Neutrophil (primary cell): ENCODE measurements at regions not wholly inside any gene's neighbourhood (a gene's known extent, or its start where the extent isn't known, plus 50 kb on each side); places are given as distances from the start of the nearest gene placed in this dataset.

Experiments used
- H3K27ac ChIP-seq: fragments of 200-600 bp; sonication (generic); 2 replicates; pipeline ENCODE4 v1.5.1; 2016; ENCODE audit warnings: mild to moderate bottlenecking, moderate library complexity
- H3K27me3 ChIP-seq: fragments of 200-600 bp; sonication (generic); 2 replicates; pipeline ENCODE4 v1.6.0; 2016; ENCODE audit warnings: mild to moderate bottlenecking
- H3K36me3 ChIP-seq: fragments of 200-600 bp; sonication (generic); 2 replicates; pipeline ENCODE4 v1.5.1; 2017
- H3K4me1 ChIP-seq, 2 experiments: fragments of 200-600 bp in 1 of 2; sonication (generic) in 1 of 2; 1 replicate in 1 of 2; 2 replicates in 1 of 2; pipeline versions ENCODE4 v1.5.1 to v1.6.1; 2013 to 2016; ENCODE audit warnings: low read depth in 1 of 2, low read length in 1 of 2, mild to moderate bottlenecking in 1 of 2, moderate library complexity in 1 of 2; ENCODE audit not compliant: control insufficient read depth in 1 of 2, insufficient read depth in 1 of 2
- H3K4me3 ChIP-seq, 2 experiments: fragments of 200-600 bp in 1 of 2; sonication (generic) in 1 of 2; 1 replicate in 1 of 2; 2 replicates in 1 of 2; pipeline ENCODE4 v1.5.1; 2013 to 2016; ENCODE audit warnings: low read depth in 1 of 2, low read length in 1 of 2, mild to moderate bottlenecking in 1 of 2, moderate library complexity in 1 of 2
- H3K9me3 ChIP-seq: fragments of 200-600 bp; sonication (generic); 2 replicates; pipeline ENCODE4 v1.5.1; 2016
- CTCF ChIP-seq: fragments of 200-600 bp; sonication (generic); IDR thresholded peaks from 2 replicates; pipeline ENCODE4 v1.5.1; 2016; ENCODE audit warnings: antibody characterized with exemption

DNA sequence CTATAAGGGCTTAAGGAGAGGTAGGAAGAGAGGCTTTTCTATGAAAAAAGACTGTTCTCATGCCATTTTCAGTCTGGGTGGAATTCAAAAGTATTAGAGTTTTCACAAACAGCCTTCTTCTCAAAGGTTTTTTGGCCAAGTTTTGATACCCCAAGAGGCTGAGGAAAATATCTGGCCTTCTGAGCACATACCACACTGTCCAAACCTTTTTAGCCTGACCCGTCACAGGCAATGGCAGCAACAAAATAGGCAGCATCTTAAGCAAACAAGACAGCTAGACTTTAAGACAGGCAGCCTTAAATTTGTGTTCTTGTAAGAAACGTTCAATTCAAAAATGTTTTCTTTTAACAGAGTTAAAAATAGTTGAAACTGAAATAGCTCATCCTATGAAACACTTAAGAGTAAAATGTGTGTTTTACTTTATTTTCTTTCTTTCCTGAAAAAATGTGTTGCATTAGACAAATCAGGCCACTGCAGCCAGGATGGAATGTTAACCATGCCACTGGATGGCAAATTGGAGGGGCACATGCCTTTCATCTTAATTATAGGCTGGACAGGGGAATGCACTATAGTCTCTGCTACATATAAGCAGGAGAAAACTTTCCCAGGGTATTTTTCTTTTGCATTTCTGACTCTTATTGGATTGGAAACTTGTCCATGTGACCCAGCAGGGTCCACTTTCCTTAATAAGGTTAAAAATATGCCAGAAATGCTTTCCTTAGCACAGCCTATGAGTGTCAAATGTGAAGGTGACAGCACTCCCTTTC lies 315.0 kb downstream of the TGFB2 start:
- Histone ChIP-seq H3K36me3 (no peaks in the 10 kb centered on the region), H3K9me3 (no peaks in the 10 kb centered on the region), H3K4me3 (no peak overlapping the region), H3K27me3 (no peaks in the 10 kb centered on the region), H3K4me1 (no peaks in the 10 kb centered on the region), H3K27ac (no peak overlapping the region)
- TF ChIP-seq CTCF: no peak

GRCh38 chr1:218660678-218661053 lies 315.5 kb downstream of the TGFB2 start:
- H3K27ac ChIP-seq: no peak overlapping the region

GRCh38 chr1:218661411-218661810 lies 316.3 kb downstream of the TGFB2 start:
- Histone ChIP-seq H3K4me3 (no peak overlapping the region), H3K4me1 (no peaks in the 10 kb centered on the region), H3K27me3 (no peaks in the 10 kb centered on the region), H3K27ac (no peak overlapping the region), H3K9me3 (no peaks in the 10 kb centered on the region), H3K36me3 (no peaks in the 10 kb centered on the region)
- no peak for TF ChIP-seq CTCF

More at GRCh38 chr1:218660678-218661053, 315.5 kb downstream of the TGFB2 start:
- Histone ChIP-seq H3K4me3 (no peak overlapping the region), H3K4me1 (no peaks in the 10 kb centered on the region), H3K36me3 (no peaks in the 10 kb centered on the region), H3K27me3 (no peaks in the 10 kb centered on the region), H3K9me3 (no peaks in the 10 kb centered on the region)
- TF ChIP-seq CTCF: no peak

DNA sequence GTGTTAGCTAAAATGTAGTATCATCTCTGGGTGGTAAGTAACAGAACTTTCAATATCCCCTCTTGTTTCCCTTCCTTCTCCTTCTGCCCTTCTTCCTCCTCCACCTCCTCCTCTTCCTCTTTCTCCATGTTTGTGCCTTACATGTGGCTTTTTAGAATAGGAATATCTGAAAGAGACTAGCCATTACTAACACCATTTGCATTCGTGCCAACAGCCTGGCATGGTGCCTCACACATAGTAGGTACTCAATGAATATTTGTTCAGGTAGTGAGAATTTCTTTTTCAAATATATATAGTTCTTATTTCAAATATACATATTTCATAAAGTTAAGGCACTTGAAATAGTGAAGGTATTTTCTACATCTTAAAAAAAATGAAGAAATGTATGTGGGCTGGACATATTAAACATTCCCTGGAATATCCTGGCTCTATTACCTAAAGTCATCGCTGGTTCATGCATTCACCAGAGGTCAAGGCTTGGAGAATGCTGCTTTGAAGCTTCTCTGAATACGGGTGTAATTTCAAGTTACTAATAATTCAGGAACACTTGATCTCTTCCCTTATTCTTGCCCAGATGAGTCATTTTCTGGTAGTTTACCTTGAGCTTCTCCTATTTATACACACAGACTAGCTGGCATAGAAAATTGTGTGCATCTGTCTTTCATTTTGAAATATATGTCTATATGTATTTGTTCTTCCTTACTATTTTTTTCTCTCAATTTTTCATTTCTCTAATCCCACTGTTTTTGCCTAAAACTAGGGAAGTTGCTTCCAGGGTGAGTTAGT lies 319.4 kb downstream of the TGFB2 start:
- Histone ChIP-seq H3K36me3 (no peaks in the 10 kb centered on the region), H3K27ac (no peak overlapping the region), H3K4me3 (no peak overlapping the region), H3K4me1 (no peaks in the 10 kb centered on the region), H3K9me3 (no peaks in the 10 kb centered on the region), H3K27me3 (no peaks in the 10 kb centered on the region)
- no peak for TF ChIP-seq CTCF

GRCh38 chr1:218665221-218665620 lies 320.1 kb downstream of the TGFB2 start:
- Histone ChIP-seq H3K4me1 (no peaks in the 10 kb centered on the region), H3K27ac (no peak overlapping the region), H3K4me3 (no peak overlapping the region), H3K36me3 (no peaks in the 10 kb centered on the region), H3K9me3 (no peaks in the 10 kb centered on the region), H3K27me3 (no peaks in the 10 kb centered on the region)
- TF ChIP-seq CTCF: no peak
